ENCODE measurements at regions not wholly inside any gene's neighbourhood (a gene's known extent, or its start where the extent isn't known, plus 50 kb on each side); places are given as distances from the start of the nearest gene placed in this dataset.
"Not testable (repeated sequence)": the region's sequence is repeated elsewhere in the genome, so short reads cannot be mapped to it uniquely, and the experiment has no call there.

- DNase-seq (ENCODE audit: low read depth in 1 of 2, low spot score in 1 of 2), result no peak
Measured at GRCh38 chr4:24369507-24370029, 214.8 kb downstream of the DHX15 start.

- DNase-seq (ENCODE audit: low read depth in 1 of 2, low spot score in 1 of 2), result no peak
Measured at GRCh38 chr4:24368801-24369200, 215.6 kb downstream of the DHX15 start.

- no peak for DNase-seq (ENCODE audit: low read depth in 1 of 2, low spot score in 1 of 2)
Measured at GRCh38 chr4:24364852-24365251, 219.5 kb downstream of the DHX15 start.

GRCh38 chr4:24364249-24364648, 220.1 kb downstream of the DHX15 start:
- DNase-seq (ENCODE audit: low read depth in 1 of 2, low spot score in 1 of 2), result no peak

- no peak for DNase-seq (ENCODE audit: low read depth in 1 of 2, low spot score in 1 of 2)
Measured at GRCh38 chr4:24363751-24364150, 220.6 kb downstream of the DHX15 start.

- no peak for DNase-seq (ENCODE audit: low read depth in 1 of 2, low spot score in 1 of 2)
Measured at GRCh38 chr4:24352112-24352511, 232.2 kb downstream of the DHX15 start.

- not testable (repeated sequence) for DNase-seq (ENCODE audit: low read depth in 1 of 2, low spot score in 1 of 2)
Measured at GRCh38 chr4:24349168-24349996, 235.0 kb downstream of the DHX15 start.

GRCh38 chr4:24339260-24339659, 245.1 kb downstream of the DHX15 start:
- DNase-seq (ENCODE audit: low read depth in 1 of 2, low spot score in 1 of 2), result no peak

GRCh38 chr4:24337451-24338190, 246.7 kb downstream of the DHX15 start:
- DNase-seq (ENCODE audit: low read depth in 1 of 2, low spot score in 1 of 2), result no peak

- no peak for DNase-seq (ENCODE audit: low read depth in 1 of 2, low spot score in 1 of 2)
Measured at GRCh38 chr4:24335616-24336015, 248.7 kb downstream of the DHX15 start.

- DNase-seq (ENCODE audit: low read depth in 1 of 2, low spot score in 1 of 2), result no peak
Measured at GRCh38 chr4:24334906-24335305, 249.4 kb downstream of the DHX15 start.

- DNase-seq (ENCODE audit: low read depth in 1 of 2, low spot score in 1 of 2), result no peak
Measured at GRCh38 chr4:24330573-24330972, 253.8 kb downstream of the DHX15 start.

- DNase-seq (ENCODE audit: low read depth in 1 of 2, low spot score in 1 of 2), result no peak
Measured at GRCh38 chr4:24330172-24330571, 254.2 kb downstream of the DHX15 start.

- DNase-seq (ENCODE audit: low read depth in 1 of 2, low spot score in 1 of 2), result no peak
Measured at GRCh38 chr4:24328711-24329110, 255.6 kb downstream of the DHX15 start.

- no peak for DNase-seq (ENCODE audit: low read depth in 1 of 2, low spot score in 1 of 2)
Measured at GRCh38 chr4:24328310-24328709, 256.0 kb downstream of the DHX15 start.

GRCh38 chr4:24322995-24323394, 261.4 kb downstream of the DHX15 start:
- DNase-seq (ENCODE audit: low read depth in 1 of 2, low spot score in 1 of 2), result no peak

- DNase-seq (ENCODE audit: low read depth in 1 of 2, low spot score in 1 of 2), result no peak
Measured at GRCh38 chr4:24322511-24322910, 261.8 kb downstream of the DHX15 start.

- DNase-seq (ENCODE audit: low read depth in 1 of 2, low spot score in 1 of 2), result no peak
Measured at GRCh38 chr4:24321616-24322015, 262.7 kb downstream of the DHX15 start.

- no peak for DNase-seq (ENCODE audit: low read depth in 1 of 2, low spot score in 1 of 2)
Measured at GRCh38 chr4:24321131-24321530, 263.2 kb downstream of the DHX15 start.

GRCh38 chr4:24319387-24319786, 265.0 kb downstream of the DHX15 start:
- DNase-seq (ENCODE audit: low read depth in 1 of 2, low spot score in 1 of 2), result no peak

GRCh38 chr4:24315056-24315455, 269.3 kb downstream of the DHX15 start:
- DNase-seq (ENCODE audit: low read depth in 1 of 2, low spot score in 1 of 2), result no peak

- DNase-seq (ENCODE audit: low read depth in 1 of 2, low spot score in 1 of 2), result no peak
Measured at GRCh38 chr4:24312261-24312913, 272.0 kb downstream of the DHX15 start.
